ENCODE measurements at regions not wholly inside any gene's neighbourhood (a gene's known extent, or its start where the extent isn't known, plus 50 kb on each side); places are given as distances from the start of the nearest gene placed in this dataset.

DNA sequence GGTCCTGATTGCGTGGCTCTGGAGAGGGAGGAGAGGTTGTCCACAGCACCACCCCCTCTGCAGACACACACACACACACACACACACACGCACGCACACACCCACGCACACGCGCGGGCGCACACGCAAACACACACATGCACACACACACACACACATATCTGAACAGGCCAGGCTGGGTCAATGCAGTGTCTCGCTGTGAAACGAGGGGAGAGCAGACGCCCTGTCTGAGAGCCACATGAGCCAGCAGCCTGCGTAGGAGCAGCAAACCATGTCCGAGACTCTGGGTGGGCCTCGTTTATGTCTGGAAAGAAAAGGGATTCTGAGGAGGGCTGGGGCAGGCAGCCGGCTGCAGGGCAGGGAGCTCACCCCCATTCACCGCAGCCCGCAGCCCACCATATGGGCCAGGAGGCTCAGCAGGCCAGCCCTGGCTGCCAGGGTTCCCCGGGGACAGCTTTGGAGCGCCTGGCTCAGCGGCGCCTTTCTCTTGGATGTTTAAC lies 93.3 kb upstream of the TNRC6C start:
- Histone ChIP-seq H3K27me3 (ENCODE audit: control insufficient read depth in 2 of 2, insufficient read depth in 2 of 2, low read length in 2 of 2) (peaks cover 18 to 47% of the 10 kb centered on the region in 2 experiments), H3K79me2 (ENCODE audit: control insufficient read depth, insufficient read depth, low read length) (no peaks in the 10 kb centered on the region), H2AFZ (ENCODE audit: low read depth, low read length) (no peak overlapping the region), H3K9ac (ENCODE audit: insufficient read depth in 1 of 2, low read depth in 2 of 2, low read length in 2 of 2) (no peak overlapping the region), H3K36me3 (ENCODE audit: control insufficient read depth, insufficient read depth, low read length) (no peaks in the 10 kb centered on the region), H3K9me3 (replicated peaks; ENCODE audit: control insufficient read depth, insufficient read depth, low read depth, low read length) (no peaks in the 10 kb centered on the region), H3K27ac (ENCODE audit: extremely low read depth, low read depth, low read length) (no peak overlapping the region), H3K9me1 (ENCODE audit: control insufficient read depth, insufficient read depth, low read length) (no peaks in the 10 kb centered on the region), H3K4me1 (replicated peaks in 1 of 2; ENCODE audit: control insufficient read depth in 2 of 2, insufficient read depth in 2 of 2, low read length in 2 of 2) (peaks cover 0 to 16% of the 10 kb centered on the region in 2 experiments), H3K4me3 (no peak overlapping the region), H4K20me1 (replicated peaks; ENCODE audit: control insufficient read depth, insufficient read depth, low read length) (no peaks in the 10 kb centered on the region; the same call in 1 of the 2 replicates), H3K4me2 (ENCODE audit: insufficient read depth, low read length) (no peak overlapping the region)
- in situ Hi-C loops (cut with MboI) (no loop called here), intact Hi-C loops (cut with micrococcal nuclease) (no loop called here)
- DNase-seq (ENCODE audit: extremely low read depth in 1 of 4, low spot score in 3 of 4), result no peak
- no TSS peak for BruUV-seq (replicated peaks)
- POLR2A ChIA-PET, result interaction anchor here (0.7 to 0.8 kb wide), 2 partner anchors 19 to 146 kb away, joined by 3 to 4 read pairs; no protein-coding TSS in a partner anchor
- CTCF ChIA-PET (ENCODE audit: low intra/inter-chr PET ratio), result no interaction called here
- 47% methylated on average over 14 of the region's 22 CpGs for WGBS (ENCODE audit: insufficient coverage, low coverage, missing lambda C conversion rate)
- ATAC-seq, result no peak
- FAIRE-seq, result no peak
- TF ChIP-seq, protein P1, sequence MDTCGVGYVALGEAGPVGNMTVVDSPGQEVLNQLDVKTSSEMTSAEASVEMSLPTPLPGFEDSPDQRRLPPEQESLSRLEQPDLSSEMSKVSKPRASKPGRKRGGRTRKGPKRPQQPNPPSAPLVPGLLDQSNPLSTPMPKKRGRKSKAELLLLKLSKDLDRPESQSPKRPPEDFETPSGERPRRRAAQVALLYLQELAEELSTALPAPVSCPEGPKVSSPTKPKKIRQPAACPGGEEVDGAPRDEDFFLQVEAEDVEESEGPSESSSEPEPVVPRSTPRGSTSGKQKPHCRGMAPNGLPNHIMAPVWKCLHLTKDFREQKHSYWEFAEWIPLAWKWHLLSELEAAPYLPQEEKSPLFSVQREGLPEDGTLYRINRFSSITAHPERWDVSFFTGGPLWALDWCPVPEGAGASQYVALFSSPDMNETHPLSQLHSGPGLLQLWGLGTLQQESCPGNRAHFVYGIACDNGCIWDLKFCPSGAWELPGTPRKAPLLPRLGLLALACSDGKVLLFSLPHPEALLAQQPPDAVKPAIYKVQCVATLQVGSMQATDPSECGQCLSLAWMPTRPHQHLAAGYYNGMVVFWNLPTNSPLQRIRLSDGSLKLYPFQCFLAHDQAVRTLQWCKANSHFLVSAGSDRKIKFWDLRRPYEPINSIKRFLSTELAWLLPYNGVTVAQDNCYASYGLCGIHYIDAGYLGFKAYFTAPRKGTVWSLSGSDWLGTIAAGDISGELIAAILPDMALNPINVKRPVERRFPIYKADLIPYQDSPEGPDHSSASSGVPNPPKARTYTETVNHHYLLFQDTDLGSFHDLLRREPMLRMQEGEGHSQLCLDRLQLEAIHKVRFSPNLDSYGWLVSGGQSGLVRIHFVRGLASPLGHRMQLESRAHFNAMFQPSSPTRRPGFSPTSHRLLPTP (IDR thresholded peaks at IDR 0.05; ENCODE audit: borderline replicate concordance, extremely low read depth, insufficient read length), result no peak
- 0 out of 2 replicates have a peak, but pooled peaks have one; percentile 25 for TF ChIP-seq EGR1 (conservative IDR thresholded peaks at IDR 0.05)
